HT-29 (cell line): ENCODE measurements at regions not wholly inside any gene's neighbourhood (a gene's known extent, or its start where the extent isn't known, plus 50 kb on each side); places are given as distances from the start of the nearest gene placed in this dataset.

Experiments
- DNase-seq: peaks from one replicate; pipeline ENCODE4 v3.0.0-alpha.2; 2015; ENCODE audit warnings: low spot score

- DNase-seq: no peak
Observed at GRCh38 chr2:58879834-58880233, 638.7 kb upstream of the FANCL start.

GRCh38 chr2:58878778-58879177 lies 637.7 kb upstream of the FANCL start:
- DNase-seq: no peak

- DNase-seq: no peak
Observed at GRCh38 chr2:58876126-58876525, 635.0 kb upstream of the FANCL start.

- no peak for DNase-seq
Observed at GRCh38 chr2:58875436-58875835, 634.3 kb upstream of the FANCL start.

- peak; percentile 5 for DNase-seq
Observed at GRCh38 chr2:58871469-58872142, 630.5 kb upstream of the FANCL start.

- peak; percentile 45 for DNase-seq
Observed at GRCh38 chr2:58870704-58871103, 629.6 kb upstream of the FANCL start.

- DNase-seq: no peak
Observed at GRCh38 chr2:58866946-58867345, 625.8 kb upstream of the FANCL start.

- DNase-seq: no peak
Observed at GRCh38 chr2:58866527-58866926, 625.4 kb upstream of the FANCL start.

GRCh38 chr2:58866040-58866439 lies 624.9 kb upstream of the FANCL start:
- no peak for DNase-seq

GRCh38 chr2:58865436-58865835 lies 624.3 kb upstream of the FANCL start:
- no peak for DNase-seq

- DNase-seq: no peak
Observed at GRCh38 chr2:58862244-58862643, 621.1 kb upstream of the FANCL start.

GRCh38 chr2:58860586-58860985 lies 619.5 kb upstream of the FANCL start:
- DNase-seq: no peak

GRCh38 chr2:58856100-58856499 lies 615.0 kb upstream of the FANCL start:
- DNase-seq: no peak

GRCh38 chr2:58853420-58853819 lies 612.3 kb upstream of the FANCL start:
- DNase-seq: no peak

GRCh38 chr2:58852905-58853304 lies 611.8 kb upstream of the FANCL start:
- no peak for DNase-seq

GRCh38 chr2:58852243-58852642 lies 611.1 kb upstream of the FANCL start:
- no peak for DNase-seq

GRCh38 chr2:58851598-58851997 lies 610.5 kb upstream of the FANCL start:
- DNase-seq: no peak

GRCh38 chr2:58845011-58845410 lies 603.9 kb upstream of the FANCL start:
- no peak for DNase-seq

- no peak for DNase-seq
Observed at GRCh38 chr2:58842501-58843155, 601.5 kb upstream of the FANCL start.

GRCh38 chr2:58834404-58834803 lies 593.3 kb upstream of the FANCL start:
- peak; percentile 58 for DNase-seq

GRCh38 chr2:58826795-58827194 lies 585.7 kb upstream of the FANCL start:
- DNase-seq: no peak

- no peak for DNase-seq
Observed at GRCh38 chr2:58812771-58813344, 571.7 kb upstream of the FANCL start.

- DNase-seq: no peak
Observed at GRCh38 chr2:58805126-58805525, 564.0 kb upstream of the FANCL start.
